ENCODE measurements at regions not wholly inside any gene's neighbourhood (a gene's known extent, or its start where the extent isn't known, plus 50 kb on each side); places are given as distances from the start of the nearest gene placed in this dataset.

DNA sequence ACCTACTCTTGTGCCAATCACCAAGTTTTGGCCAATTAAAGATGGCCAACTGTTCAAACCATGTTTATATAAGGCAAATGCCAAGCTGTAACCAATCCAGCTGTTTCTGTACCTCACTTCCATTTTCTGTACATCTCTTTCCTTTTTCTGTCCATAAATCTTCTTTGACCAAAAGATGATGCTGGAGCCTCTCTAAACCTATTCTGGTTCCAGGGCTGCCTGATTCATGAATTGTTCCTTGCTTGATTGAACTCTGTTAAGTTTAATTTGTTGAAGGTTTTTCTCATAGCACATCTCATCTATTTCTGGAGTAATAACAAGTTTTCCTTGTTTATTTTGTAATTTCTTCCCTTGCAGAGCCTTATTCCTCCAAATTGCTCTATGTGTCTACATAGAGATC lies 115.3 kb upstream of the SMAD3 start:
- DNase-seq = no peak

DNA sequence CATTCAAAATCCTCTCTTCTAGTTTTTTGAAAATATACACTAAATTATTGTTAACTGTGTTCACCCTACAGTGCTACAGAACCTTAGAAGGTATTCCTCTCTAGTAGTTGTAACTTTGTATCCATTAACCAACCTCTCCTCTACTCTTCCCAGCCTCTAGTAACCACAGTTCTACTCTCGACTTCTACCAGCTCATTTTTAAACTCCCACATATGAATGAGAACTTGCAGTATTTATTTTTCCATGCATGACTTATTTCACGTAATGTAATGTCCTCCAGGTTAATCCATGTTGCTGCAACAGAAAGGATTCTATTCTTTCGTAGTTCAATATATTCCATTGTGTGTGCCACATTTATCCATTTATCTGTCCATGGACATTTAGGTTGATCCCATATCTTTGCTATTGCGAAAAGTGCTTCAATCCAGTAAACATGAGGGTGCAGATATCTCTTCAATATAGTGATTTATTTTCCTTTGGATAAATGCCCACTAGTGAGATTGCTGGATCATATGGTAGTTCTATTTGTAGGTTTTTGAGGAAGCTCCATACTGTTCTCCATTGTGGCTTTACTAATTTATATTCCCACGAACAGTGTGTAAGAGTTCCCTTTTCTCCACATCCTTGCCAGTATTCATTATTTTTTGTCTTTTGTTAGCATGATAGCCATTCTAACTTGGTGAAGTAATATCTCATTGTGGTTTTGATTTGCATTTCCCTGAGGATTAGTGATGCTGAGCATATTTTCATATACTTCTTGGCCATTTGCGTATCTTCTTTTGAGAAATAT lies 113.7 kb upstream of the SMAD3 start:
- no peak for DNase-seq

DNA sequence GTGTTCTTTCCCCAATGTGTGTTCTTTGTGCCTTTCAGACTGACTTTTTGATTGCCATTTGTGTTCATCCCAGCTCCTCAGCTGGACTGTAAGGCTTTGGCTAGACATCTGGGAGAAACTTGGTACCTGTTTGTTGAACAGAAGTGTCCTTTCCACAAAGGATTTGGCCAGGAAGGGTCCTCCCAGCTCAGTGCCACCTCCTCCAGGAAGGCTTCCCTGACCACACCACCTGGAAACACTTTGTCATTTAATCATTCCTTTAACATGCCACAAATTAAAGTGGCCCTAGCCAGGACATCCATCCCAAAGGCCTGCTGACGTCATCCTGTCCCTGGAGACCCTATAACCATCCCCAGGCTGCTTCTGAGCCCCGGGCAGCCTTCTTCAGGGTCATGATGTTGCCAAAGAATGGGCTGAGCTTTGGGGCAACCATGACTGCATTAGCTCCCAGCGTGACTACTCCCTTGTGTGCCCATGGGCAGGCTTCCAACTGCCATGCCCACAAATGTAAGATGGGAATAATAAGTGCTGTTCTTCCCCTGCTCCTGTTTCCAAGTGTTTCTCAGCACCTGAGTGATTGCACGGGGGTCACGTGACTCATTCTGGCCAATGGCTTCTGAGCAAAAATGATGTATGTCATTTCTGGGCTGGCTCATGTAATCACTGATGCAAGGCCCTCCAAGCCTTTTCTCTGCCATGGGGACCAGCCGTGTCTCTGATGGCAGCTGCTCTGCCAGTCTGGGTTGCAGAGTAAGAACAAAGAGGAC lies 112.5 kb upstream of the SMAD3 start:
- DNase-seq = no peak

DNA sequence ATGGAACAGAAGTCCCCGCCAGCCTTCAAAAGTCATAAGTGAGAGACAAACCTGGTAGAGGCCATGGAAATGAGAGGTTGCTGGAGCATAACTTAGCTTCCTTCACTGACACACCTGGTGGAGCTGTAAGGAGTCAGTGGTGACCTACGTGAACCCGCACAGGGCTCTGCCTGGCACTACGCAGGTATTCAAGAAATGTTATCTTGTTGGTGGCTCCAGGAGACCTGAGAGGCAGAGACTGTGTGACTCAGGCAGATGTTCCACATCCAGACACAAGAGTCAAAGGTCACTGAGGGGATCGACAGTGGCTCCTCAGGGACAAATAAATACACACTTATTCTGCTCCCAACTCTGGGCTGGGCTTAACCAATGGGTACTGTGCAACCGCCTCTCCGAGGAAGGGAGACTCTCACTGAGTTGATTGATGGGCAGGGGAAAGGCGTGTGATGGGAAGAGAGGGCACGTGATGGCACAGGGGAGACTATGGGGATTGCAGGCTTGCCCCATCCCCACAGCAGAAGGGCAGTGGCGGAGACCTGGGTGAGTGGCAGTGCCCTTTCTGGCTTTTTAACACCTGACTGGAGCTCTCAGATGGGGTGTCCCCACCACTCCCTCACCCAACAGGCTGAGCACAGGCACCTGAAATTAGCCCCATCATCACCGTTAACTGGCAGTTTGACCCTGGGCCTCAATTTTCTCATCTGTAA lies 111.7 kb upstream of the SMAD3 start:
- no peak for DNase-seq

DNA sequence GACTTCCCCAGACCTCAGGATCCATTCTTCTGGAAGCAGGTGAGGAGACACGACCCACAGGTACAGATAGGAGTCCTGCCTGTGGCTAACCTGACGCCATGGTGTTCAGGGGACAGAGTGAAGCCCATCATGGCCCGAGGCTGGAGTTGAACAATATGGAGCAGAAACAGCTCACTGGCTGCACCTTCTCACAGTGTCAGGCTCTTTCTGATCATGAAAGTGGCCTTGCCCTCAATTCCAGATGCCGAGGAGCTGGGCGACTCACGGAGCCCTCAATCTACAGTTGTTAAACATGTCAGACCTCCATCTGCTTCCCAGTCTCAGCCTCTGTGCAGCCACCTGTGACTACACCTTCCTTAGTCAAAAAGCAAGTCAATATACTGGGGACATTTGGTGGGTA lies 110.8 kb upstream of the SMAD3 start:
- no peak for DNase-seq

DNA sequence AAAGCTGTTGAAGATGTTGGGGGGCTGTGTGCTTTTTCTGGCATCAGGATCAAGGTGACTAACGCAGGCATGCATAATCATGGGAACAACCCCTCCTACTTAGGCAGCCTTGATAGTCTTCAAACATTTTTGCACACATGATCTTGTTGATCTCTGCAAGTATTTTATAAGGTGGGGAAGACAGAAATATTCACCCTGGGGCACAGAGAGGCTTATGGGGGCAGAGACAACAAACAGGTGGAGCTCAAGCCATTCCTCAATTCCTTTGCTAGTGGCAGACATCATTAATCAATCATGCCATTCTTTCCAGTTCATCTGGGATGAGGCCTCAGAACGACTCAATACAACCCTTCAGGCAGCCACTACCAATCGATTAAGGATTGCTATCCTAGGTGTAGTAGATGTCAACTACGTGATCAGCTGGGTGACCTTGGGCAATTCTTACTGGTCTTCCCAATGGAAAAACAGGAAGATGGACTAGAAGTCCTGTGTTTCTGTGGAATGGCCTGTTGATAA lies 110.3 kb upstream of the SMAD3 start:
- DNase-seq = no peak

DNA sequence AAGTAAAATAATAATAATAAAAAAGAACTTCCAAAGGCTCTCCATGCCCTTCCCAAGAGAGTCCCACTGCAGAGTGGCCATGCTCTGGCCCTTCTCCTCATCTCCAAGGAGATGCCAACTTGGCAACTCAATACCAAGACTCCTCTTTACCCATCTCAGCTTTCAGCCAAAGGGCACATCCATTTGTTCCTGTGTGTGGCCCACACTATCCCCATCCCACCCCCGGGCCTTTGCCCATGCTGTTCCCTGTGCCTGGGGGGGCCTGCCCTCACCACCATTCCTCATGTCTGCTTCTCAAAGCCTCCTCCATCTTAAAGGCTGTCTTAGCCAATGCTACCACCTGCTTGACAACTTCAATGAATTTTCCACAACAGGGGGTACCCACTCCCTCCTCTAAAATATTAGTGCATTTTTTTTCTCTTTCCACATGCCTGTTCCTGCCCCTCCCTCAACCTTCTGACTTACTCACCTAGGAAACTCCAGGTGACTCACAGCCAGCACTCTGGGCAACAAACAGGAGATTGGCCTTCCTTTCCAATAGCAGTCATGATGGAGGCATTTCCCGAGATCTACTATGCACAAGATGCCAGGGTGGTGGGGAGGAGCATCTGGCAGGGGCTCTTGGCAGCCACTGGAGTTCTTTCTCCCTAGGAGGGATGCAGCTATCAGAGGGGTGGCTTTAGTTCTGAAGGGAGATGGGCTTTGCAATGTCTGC lies 109.4 kb upstream of the SMAD3 start:
- no peak for DNase-seq

DNA sequence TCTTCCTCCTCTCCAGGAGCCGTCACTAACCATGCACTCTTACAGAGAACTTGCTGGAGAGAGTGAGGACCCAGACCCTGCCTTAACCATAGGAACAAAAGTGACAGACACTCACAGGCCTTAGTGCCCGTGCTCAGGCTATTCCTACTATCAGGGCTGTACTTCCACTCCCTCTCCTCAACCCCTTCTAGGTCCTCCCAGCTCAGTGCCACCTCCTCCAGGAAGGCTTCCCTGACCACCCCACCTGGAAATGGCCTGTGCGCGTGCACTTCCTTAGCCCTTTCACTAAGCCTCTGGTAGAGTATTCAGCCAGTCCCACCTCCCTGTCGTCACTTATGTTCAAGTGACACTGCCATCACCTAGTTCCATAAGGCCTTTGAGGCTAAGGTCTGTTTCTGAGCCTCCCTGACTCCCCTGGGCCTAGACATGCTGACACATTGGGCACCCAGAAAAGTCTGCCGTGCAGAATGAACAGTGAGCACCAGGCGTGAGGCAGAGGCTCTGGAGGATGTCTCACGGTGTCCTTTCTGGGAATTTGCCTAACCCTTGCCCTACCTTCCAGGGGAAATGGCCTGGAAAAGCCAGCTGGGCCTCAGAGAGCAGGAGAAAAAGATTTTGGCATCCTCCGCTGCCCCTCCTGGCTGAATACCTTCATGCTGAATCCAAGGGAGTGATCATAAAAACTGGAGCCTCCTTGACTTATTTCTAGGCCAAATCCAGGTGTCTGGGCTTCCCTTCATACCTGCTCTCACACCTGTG lies 108.6 kb upstream of the SMAD3 start:
- DNase-seq = no peak

DNA sequence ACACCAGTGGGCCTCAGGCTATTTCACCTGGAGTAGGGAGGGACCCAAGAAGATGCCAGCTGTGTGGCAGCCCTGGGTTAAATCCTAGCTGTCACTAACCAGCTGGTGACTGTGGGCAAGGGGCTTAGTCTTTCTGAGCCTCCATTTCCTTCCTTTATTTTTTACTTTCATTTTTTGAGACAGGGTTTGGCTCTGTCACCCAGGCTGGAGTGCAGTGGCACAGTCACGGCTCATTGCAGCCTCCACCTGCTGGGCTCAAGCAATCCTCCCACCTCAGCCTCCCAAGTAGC lies 108.0 kb upstream of the SMAD3 start:
- DNase-seq = no peak

DNA sequence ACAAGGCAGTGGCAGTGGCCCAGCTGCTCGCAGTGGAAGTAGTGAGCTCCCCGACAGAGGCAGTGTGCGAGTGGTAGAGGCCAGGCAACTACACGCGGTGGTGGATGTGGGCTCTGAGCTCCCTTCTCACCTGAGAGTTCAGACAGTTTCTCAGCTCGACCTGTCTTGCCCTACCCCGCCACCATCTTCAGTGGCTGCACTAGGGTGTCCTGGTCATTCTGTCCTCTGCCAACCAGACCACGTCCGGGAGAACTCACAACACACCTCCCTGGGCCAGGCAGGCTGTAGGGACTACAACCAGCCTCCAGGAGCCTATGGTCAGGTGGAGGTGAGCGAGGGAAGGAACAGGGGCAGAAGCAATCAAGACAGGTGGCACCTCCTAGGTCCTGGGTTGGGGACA lies 106.3 kb upstream of the SMAD3 start:
- DNase-seq = no peak

DNA sequence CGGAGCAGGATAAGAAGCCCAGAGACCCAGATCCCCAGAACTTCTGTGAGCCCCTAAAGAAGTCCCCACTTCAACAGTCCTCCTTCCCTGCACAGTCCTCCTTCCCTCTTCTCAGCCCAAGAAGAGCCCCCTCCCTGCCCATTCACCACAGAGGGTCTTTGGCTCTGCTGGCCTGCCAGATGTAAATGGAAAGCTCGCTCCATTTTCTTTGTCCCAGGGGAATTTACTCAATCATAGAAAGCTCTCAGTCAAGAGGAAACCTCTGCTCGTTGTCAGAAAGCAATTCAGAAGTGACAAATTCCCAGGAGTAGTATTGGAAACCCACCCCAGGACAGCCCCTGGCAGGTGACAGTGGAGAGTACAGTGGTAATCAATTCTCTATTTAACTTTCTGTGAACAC lies 105.5 kb upstream of the SMAD3 start:
- DNase-seq = no peak

DNA sequence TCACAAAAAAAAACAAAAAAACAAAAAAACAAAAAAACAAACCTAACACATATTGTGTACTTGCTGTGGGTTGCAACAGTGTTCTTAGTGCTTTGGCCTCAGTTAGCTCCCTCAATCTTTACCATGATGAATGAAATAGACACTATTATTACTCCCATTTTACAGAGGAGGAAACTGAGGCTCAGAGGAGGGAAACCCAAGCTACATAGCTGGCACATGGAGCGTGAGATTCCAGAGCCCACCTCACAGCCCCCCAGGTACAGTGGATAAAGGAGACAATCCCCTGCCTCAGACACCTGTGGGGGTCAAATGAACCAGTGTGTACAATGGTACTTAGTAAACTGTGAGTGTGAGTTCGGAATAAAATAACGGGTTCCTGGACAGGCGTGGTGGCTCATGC lies 104.9 kb upstream of the SMAD3 start:
- DNase-seq = no peak

DNA sequence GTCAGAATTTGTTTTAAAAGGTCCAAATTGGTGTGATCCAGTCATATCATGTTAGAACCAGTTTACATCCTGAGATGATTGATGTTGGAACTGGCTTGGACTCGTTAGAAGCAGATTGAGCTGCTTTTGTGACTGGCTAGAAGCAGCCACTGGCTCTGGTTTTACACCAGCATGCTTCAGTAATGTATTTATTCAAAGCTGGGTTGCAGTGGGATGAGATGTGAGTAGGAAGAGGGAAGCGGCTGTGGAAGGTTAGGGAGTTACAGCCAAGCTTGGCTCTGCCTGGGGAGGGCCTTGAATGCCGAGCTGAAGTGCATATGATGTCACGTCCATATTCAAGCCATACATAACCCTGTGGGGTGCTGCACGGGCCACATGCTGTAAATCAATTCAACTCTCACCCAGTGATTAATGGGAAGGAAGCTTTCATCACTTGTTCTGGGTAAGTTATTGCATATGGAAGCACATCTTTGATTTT lies 104.0 kb upstream of the SMAD3 start:
- no peak for DNase-seq

DNA sequence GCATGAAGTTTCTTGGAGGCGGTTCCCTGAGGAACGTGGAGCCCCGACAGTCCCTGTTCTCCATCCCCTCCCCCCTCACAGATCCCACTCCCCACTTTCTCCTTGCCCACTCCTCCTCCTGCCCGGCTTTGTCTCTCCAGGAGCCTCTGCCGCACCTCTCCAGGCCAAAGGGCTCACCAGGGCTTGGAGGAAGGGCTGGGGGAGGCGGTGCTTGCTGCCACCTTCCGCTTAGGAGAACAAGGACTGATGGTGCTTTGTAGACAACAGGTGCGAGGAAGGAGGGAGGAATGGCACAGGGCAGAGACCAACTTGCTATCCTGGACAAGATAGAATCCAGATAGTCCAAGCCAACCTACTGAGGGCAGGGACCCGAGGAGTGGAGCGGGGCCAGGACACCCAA lies 103.5 kb upstream of the SMAD3 start:
- no peak for DNase-seq

DNA sequence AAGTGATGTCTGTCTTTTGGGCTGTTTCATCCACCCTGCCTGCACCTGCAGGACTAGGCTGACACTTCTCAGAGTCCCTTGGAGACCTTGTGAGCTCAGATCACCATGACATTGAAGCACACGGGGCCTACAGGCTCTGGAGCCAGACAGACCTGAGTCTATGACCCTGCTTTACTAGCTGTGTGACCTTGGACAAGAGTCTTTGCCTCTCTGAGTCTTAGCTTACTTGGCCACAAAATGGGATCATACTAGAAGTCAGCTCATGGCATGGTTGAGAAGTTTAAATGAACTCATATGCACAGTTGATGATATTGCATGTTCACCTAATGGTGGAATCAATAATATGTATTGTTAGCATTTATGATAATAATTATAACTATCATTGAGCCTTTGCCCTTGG lies 102.9 kb upstream of the SMAD3 start:
- no peak for DNase-seq

DNA sequence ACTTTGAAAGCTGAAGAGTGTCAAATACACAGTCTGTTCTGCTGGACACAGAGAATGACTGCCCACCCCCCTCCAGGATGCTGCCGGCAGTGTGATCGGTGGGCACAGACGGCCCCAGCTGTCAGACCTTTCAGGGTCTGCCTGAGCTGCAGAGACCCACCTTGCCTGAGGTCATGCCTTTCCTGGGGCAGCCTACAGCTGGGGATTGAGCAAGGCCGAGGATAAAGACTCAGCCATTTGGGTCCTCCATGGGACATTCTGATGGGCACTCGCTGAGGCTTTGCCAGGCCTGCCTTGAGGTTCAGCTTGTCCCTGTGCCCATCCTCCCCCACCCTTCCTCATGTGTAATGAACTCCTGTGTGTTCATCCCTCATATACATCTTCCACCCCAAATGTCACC lies 102.3 kb upstream of the SMAD3 start:
- DNase-seq = no peak

DNA sequence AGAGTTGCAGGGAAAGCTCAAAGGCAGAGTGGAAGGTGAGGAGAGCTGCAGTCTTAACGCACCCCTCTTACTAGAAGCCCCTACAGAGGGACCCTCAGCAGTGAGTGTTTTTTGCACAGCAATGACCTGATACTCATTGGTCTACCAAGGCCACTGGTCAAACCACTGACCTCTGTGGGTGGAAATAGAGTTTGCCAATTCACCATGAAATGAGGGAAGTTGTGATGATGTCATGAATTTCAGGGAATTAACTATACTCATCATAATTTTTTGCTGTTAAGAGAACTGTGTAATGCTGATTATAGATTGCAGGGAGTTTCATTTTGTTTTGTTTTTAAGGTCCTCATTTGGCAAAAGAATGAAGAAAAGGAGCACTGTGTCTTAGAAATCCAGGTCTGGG lies 101.7 kb upstream of the SMAD3 start:
- no peak for DNase-seq

DNA sequence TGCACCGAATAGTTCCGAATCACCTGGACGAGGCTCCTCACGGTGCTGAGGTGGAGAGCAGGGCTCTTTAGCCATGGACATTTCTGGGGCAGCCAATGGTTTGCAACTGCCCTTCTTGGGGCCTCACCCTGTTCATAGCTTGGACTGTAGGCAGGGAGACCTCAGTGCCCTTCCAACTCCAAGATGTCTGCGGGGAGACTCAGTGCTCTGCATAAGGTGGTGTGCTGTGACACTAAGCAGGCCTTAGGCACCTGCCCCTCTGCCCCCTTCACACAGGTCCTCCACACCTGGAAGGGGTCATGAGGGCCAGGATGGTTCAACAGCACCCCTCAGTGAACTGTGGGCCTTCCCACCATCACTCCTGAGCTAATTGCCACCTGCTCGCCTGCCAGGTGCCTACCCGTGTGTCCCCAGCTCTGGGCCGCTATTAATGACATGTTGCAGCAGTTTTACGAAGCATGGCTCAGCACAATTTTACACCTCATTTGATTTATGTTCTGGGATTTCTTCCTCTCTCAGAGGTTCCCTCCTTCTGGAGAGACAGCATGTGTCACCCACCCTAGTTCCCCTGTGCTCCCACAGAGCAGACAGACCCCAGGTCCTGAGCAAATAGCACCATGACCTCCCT lies 101.2 kb upstream of the SMAD3 start:
- DNase-seq = no peak

DNA sequence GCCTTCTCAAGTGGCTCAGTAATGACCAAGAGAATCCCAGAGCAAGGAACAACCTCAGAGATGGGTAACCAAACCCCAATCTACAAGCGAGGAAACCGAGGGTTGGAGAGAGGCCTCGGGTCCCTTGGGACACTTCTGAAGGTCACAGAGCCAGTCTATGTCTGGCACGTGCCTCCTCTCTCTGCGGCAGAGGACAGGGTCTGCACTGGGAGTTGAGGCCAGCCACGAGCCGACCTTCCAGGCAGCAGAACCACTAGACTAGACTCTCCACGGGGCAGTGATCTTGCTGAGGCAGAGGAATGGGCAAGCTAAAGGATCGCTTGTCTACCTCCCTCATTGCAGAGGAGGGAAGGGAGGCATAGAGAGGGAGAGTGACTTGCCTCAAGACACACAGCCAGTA lies 100.6 kb upstream of the SMAD3 start:
- DNase-seq = no peak

DNA sequence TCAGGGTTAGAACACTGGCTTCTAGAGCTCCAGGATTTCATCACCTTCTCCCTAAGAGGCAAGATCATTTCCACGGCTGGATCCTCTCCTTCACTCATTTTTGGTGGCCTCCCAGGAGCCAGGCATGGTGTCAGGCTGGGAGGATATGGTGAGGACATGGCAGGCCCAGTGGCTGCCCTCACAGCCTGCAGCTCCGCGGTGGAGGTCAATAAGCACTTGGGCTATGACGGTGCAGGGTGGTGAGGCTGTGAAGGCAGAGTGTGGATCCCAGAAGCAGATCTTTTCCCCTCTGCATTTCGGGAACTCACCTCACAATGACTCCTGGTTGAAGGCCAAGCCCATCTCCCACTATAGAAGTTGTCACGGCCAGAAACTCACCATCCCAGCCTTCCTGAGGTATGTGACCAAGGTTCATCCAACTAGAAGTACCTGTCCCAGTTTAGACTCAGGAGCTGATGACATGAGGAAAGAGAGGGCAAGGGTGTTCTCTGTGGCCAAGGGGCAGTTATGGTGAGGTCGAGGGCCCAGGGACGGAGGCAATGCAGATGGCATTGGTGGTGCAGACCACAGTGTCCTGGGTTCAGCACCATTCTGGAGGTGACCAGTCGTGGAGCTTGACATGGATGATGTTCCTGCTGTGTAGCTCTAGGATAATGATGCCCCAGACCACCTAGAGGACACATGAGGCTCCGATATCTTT lies 100.1 kb upstream of the SMAD3 start:
- DNase-seq = no peak

DNA sequence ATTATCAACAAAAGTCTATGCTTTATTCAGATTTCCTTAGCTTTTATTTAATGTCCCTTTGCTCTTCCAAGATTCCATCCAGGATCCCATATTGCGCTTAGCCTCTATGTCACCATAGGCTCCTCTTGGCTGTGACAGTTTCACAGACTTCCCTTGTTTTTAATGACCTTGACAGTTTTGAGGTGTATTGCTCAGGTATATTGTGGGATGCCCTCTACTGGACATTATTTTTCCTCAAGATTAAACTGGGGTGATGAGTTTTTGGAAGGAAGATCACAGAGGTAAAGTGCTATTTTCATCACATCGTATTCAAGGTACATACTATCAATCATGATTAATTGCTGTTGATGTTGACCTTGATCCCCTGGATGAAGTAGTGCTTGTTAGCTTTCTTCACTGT lies 99.1 kb upstream of the SMAD3 start:
- no peak for DNase-seq

All from effector CD8-positive, alpha-beta T cell (primary cell).